ENCODE measurements at regions not wholly inside any gene's neighbourhood (a gene's known extent, or its start where the extent isn't known, plus 50 kb on each side); places are given as distances from the start of the nearest gene placed in this dataset.

- TF ChIP-seq PITX1 (CRISPR knock-in tag; IDR thresholded peaks at IDR 0.05) (peak; percentile 80), SP4 (CRISPR knock-in tag; IDR thresholded peaks at IDR 0.05) (no peak), ZKSCAN8 (CRISPR knock-in tag; IDR thresholded peaks at IDR 0.05; ENCODE audit: borderline replicate concordance) (no peak), RFXANK (CRISPR knock-in tag; IDR thresholded peaks at IDR 0.05) (no peak), ZNF160 (CRISPR knock-in tag; IDR thresholded peaks at IDR 0.05) (no peak), ZNF350 (CRISPR knock-in tag; IDR thresholded peaks at IDR 0.05; ENCODE audit: borderline replicate concordance, low read depth) (no peak), ZNF629 (CRISPR knock-in tag; conservative IDR thresholded peaks at IDR 0.05) (no peak), STAT6 (CRISPR knock-in tag; IDR thresholded peaks at IDR 0.05; ENCODE audit: borderline replicate concordance) (no peak), ZFP1 (CRISPR knock-in tag; IDR thresholded peaks at IDR 0.05) (no peak), TMF1 (CRISPR knock-in tag; IDR thresholded peaks at IDR 0.05; ENCODE audit: low read depth) (no peak), HNF1B (CRISPR knock-in tag; IDR thresholded peaks at IDR 0.05) (peak; percentile 87; the same call in 1 of the 2 replicates), ZNF557 (CRISPR knock-in tag; IDR thresholded peaks at IDR 0.05) (no peak), MLX (CRISPR knock-in tag; IDR thresholded peaks at IDR 0.05) (0 out of 2 replicates have a peak, but pooled peaks have one; percentile 47), ZNF549 (CRISPR knock-in tag; IDR thresholded peaks at IDR 0.05) (no peak), KLF15 (CRISPR knock-in tag; IDR thresholded peaks at IDR 0.05; ENCODE audit: borderline replicate concordance) (no peak), KDM6A (CRISPR knock-in tag; IDR thresholded peaks at IDR 0.05; ENCODE audit: low read depth) (peak; percentile 96), ADNP (CRISPR knock-in tag; IDR thresholded peaks at IDR 0.05) (no peak), ZNF772 (CRISPR knock-in tag; IDR thresholded peaks at IDR 0.05) (no peak), MED8 (CRISPR knock-in tag; IDR thresholded peaks at IDR 0.05; ENCODE audit: insufficient replicate concordance) (no peak), PHF21A (CRISPR knock-in tag; IDR thresholded peaks at IDR 0.05) (peak; percentile 61; the same call in 1 of the 2 replicates)
- TF ChIP-seq, protein P1, sequence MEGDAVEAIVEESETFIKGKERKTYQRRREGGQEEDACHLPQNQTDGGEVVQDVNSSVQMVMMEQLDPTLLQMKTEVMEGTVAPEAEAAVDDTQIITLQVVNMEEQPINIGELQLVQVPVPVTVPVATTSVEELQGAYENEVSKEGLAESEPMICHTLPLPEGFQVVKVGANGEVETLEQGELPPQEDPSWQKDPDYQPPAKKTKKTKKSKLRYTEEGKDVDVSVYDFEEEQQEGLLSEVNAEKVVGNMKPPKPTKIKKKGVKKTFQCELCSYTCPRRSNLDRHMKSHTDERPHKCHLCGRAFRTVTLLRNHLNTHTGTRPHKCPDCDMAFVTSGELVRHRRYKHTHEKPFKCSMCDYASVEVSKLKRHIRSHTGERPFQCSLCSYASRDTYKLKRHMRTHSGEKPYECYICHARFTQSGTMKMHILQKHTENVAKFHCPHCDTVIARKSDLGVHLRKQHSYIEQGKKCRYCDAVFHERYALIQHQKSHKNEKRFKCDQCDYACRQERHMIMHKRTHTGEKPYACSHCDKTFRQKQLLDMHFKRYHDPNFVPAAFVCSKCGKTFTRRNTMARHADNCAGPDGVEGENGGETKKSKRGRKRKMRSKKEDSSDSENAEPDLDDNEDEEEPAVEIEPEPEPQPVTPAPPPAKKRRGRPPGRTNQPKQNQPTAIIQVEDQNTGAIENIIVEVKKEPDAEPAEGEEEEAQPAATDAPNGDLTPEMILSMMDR (CRISPR knock-in tag; IDR thresholded peaks at IDR 0.05) = no peak
- TF ChIP-seq, protein P2, sequence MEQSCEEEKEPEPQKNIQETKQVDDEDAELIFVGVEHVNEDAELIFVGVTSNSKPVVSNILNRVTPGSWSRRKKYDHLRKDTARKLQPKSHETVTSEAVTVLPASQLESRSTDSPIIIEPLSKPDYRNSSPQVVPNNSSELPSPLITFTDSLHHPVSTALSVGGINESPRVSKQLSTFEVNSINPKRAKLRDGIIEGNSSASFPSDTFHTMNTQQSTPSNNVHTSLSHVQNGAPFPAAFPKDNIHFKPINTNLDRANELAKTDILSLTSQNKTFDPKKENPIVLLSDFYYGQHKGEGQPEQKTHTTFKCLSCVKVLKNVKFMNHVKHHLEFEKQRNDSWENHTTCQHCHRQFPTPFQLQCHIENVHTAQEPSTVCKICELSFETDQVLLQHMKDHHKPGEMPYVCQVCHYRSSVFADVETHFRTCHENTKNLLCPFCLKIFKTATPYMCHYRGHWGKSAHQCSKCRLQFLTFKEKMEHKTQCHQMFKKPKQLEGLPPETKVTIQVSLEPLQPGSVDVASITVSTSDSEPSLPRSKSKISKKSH (CRISPR knock-in tag; IDR thresholded peaks at IDR 0.05; ENCODE audit: borderline replicate concordance) = no peak
- TF ChIP-seq, protein P3, sequence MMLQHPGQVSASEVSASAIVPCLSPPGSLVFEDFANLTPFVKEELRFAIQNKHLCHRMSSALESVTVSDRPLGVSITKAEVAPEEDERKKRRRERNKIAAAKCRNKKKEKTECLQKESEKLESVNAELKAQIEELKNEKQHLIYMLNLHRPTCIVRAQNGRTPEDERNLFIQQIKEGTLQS (CRISPR knock-in tag; IDR thresholded peaks at IDR 0.05) = no peak; the same call in 1 of the 2 replicates
Observed at GRCh38 chr3:124635169-124635539, 95.1 kb upstream of the UMPS start (continued).

Measured in HepG2 (cell line).